HG02571 (cell line): ENCODE measurements at regions not wholly inside any gene's neighbourhood (a gene's known extent, or its start where the extent isn't known, plus 50 kb on each side); places are given as distances from the start of the nearest gene placed in this dataset.

Experiments used
- ATAC-seq: cut with Tn5 transposase; IDR thresholded peaks from one replicate; pipeline ENCODE4 v1.9.1; 2021; ENCODE audit warnings: mild to moderate bottlenecking, moderate library complexity; ENCODE audit not compliant: unreplicated experiment

GRCh38 chr3:154018100-154018696 is 103.0 kb upstream of the ARHGEF26 start:
- no peak for ATAC-seq

- ATAC-seq: no peak
Observed at GRCh38 chr3:154022606-154023005, 98.6 kb upstream of the ARHGEF26 start.

GRCh38 chr3:154023148-154023547 is 98.0 kb upstream of the ARHGEF26 start:
- no peak for ATAC-seq

- ATAC-seq: no peak
Observed at GRCh38 chr3:154025007-154025406, 96.2 kb upstream of the ARHGEF26 start.

- no peak for ATAC-seq
Observed at GRCh38 chr3:154029926-154030325, 91.3 kb upstream of the ARHGEF26 start.

- ATAC-seq: no peak
Observed at GRCh38 chr3:154034797-154035330, 86.3 kb upstream of the ARHGEF26 start.

- no peak for ATAC-seq
Observed at GRCh38 chr3:154040283-154040682, 80.9 kb upstream of the ARHGEF26 start.

GRCh38 chr3:154044671-154045070 is 76.5 kb upstream of the ARHGEF26 start:
- no peak for ATAC-seq

GRCh38 chr3:154050216-154050615 is 71.0 kb upstream of the ARHGEF26 start:
- ATAC-seq: no peak

- no peak for ATAC-seq
Observed at GRCh38 chr3:154050766-154051165, 70.4 kb upstream of the ARHGEF26 start.

- no peak for ATAC-seq
Observed at GRCh38 chr3:154059833-154060232, 61.4 kb upstream of the ARHGEF26 start.

GRCh38 chr3:154060238-154061000 is 60.8 kb upstream of the ARHGEF26 start:
- no peak for ATAC-seq

GRCh38 chr3:154061001-154061370 is 60.2 kb upstream of the ARHGEF26 start:
- ATAC-seq: no peak

- no peak for ATAC-seq
Observed at GRCh38 chr3:154062513-154062912, 58.7 kb upstream of the ARHGEF26 start.

- no peak for ATAC-seq
Observed at GRCh38 chr3:154071146-154071545, 50.0 kb upstream of the ARHGEF26 start.
